HG02852 (cell line): ENCODE measurements at regions not wholly inside any gene's neighbourhood (a gene's known extent, or its start where the extent isn't known, plus 50 kb on each side); places are given as distances from the start of the nearest gene placed in this dataset.
"Not testable (repeated sequence)": the region's sequence is repeated elsewhere in the genome, so short reads cannot be mapped to it uniquely, and the experiment has no call there.

ENCODE experiments used
- ATAC-seq: cut with Tn5 transposase; IDR thresholded peaks from one replicate; pipeline ENCODE4 v1.9.1; 2021; ENCODE audit warnings: mild to moderate bottlenecking, moderate library complexity; ENCODE audit not compliant: unreplicated experiment

GRCh38 chr9:66601472-66601871, 299.1 kb upstream of the ZNF658 start:
- ATAC-seq = not testable (repeated sequence)

- not testable (repeated sequence) for ATAC-seq
These were observed 268.9 kb upstream of the ZNF658 start for GRCh38 chr9:66631521-66632046.

GRCh38 chr9:66647675-66648074, 252.8 kb upstream of the ZNF658 start:
- ATAC-seq = not testable (repeated sequence)

- peak; percentile 68 for ATAC-seq
These were observed 210.3 kb upstream of the ZNF658 start for GRCh38 chr9:66690242-66690641.

GRCh38 chr9:66695561-66696240, 204.8 kb upstream of the ZNF658 start:
- peak; percentile 74 for ATAC-seq

GRCh38 chr9:66697343-66698065, 203.0 kb upstream of the ZNF658 start:
- not testable (repeated sequence) for ATAC-seq

GRCh38 chr9:66698066-66698455, 202.5 kb upstream of the ZNF658 start:
- not testable (repeated sequence) for ATAC-seq

GRCh38 chr9:66701411-66702377, 198.8 kb upstream of the ZNF658 start:
- ATAC-seq = not testable (repeated sequence)

GRCh38 chr9:66711553-66711952, 189.0 kb upstream of the ZNF658 start:
- not testable (repeated sequence) for ATAC-seq

GRCh38 chr9:66712870-66713269, 187.7 kb upstream of the ZNF658 start:
- ATAC-seq = peak; percentile 80

- ATAC-seq = not testable (repeated sequence)
These were observed 187.0 kb upstream of the ZNF658 start for GRCh38 chr9:66713552-66713951.

GRCh38 chr9:66720845-66721244, 179.7 kb upstream of the ZNF658 start:
- not testable (repeated sequence) for ATAC-seq

GRCh38 chr9:66727540-66727939, 173.0 kb upstream of the ZNF658 start:
- not testable (repeated sequence) for ATAC-seq

GRCh38 chr9:66736686-66737085, 163.8 kb upstream of the ZNF658 start:
- not testable (repeated sequence) for ATAC-seq

GRCh38 chr9:66738418-66738817, 162.1 kb upstream of the ZNF658 start:
- ATAC-seq = not testable (repeated sequence)

- not testable (repeated sequence) for ATAC-seq
These were observed 160.4 kb upstream of the ZNF658 start for GRCh38 chr9:66740136-66740535.

- not testable (repeated sequence) for ATAC-seq
These were observed 154.7 kb upstream of the ZNF658 start for GRCh38 chr9:66745846-66746245.

GRCh38 chr9:66752324-66752923, 148.1 kb upstream of the ZNF658 start:
- not testable (repeated sequence) for ATAC-seq

GRCh38 chr9:66759825-66760492, 140.6 kb upstream of the ZNF658 start:
- not testable (repeated sequence) for ATAC-seq
